MM.1S (cell line): ENCODE measurements at regions not wholly inside any gene's neighbourhood (a gene's known extent, or its start where the extent isn't known, plus 50 kb on each side); places are given as distances from the start of the nearest gene placed in this dataset.

Experiments used
- EZH2 ChIP-seq: fragments of 300-600 bp; sonication (generic); optimal IDR thresholded peaks from 2 replicates; pipeline ENCODE3; 2017; ENCODE audit warnings: low read depth, mild to moderate bottlenecking, antibody characterized with exemption, low read length, mixed read lengths
- EZH2phosphoT487 ChIP-seq: fragments of 300-600 bp; sonication (generic); IDR thresholded peaks from 2 replicates; pipeline ENCODE4 v1.6.1; 2018; ENCODE audit warnings: antibody characterized with exemption, low read length
- TF ChIP-seq, protein P1 (sequence below): fragments of 300-600 bp; sonication (generic); IDR thresholded peaks from 2 replicates; pipeline ENCODE4 v1.5.1; 2016; ENCODE audit warnings: antibody characterized with exemption, low read length, mixed read lengths

DNA sequence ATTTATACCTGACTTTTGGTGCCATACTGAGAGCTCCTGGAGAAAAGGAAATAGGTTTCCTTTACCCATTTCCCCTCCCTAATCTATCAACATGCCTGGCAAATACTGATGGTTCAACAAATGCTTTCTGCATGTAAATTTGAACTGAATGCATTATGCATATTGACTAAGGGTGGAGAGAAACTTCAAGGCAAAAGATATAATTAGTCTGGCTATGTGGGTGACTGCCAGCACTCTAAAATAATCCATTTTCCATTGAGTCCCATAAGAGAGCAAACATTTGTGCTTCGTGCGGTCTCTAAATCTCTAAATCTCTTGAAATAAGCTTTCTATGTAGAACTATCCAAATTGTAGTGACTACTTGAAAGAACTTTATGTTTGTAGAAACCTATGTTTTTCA is 451.3 kb upstream of the LMCD1 start:
- TF ChIP-seq, protein P1, sequence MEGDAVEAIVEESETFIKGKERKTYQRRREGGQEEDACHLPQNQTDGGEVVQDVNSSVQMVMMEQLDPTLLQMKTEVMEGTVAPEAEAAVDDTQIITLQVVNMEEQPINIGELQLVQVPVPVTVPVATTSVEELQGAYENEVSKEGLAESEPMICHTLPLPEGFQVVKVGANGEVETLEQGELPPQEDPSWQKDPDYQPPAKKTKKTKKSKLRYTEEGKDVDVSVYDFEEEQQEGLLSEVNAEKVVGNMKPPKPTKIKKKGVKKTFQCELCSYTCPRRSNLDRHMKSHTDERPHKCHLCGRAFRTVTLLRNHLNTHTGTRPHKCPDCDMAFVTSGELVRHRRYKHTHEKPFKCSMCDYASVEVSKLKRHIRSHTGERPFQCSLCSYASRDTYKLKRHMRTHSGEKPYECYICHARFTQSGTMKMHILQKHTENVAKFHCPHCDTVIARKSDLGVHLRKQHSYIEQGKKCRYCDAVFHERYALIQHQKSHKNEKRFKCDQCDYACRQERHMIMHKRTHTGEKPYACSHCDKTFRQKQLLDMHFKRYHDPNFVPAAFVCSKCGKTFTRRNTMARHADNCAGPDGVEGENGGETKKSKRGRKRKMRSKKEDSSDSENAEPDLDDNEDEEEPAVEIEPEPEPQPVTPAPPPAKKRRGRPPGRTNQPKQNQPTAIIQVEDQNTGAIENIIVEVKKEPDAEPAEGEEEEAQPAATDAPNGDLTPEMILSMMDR: no peak
- TF ChIP-seq EZH2 (no peak), EZH2phosphoT487 (no peak)
